ENCODE measurements at regions not wholly inside any gene's neighbourhood (a gene's known extent, or its start where the extent isn't known, plus 50 kb on each side); places are given as distances from the start of the nearest gene placed in this dataset.
"Not testable (repeated sequence)": the region's sequence is repeated elsewhere in the genome, so short reads cannot be mapped to it uniquely, and the experiment has no call there.

- DNase-seq = no peak
These were observed 176.1 kb upstream of the PHYHIPL start for GRCh38 chr10:59000162-59000825.

- no peak for DNase-seq
These were observed 174.4 kb upstream of the PHYHIPL start for GRCh38 chr10:59002011-59002410.

GRCh38 chr10:59003203-59003602 is 173.2 kb upstream of the PHYHIPL start:
- no peak for DNase-seq

- no peak for DNase-seq
These were observed 172.1 kb upstream of the PHYHIPL start for GRCh38 chr10:59004392-59004791.

DNA sequence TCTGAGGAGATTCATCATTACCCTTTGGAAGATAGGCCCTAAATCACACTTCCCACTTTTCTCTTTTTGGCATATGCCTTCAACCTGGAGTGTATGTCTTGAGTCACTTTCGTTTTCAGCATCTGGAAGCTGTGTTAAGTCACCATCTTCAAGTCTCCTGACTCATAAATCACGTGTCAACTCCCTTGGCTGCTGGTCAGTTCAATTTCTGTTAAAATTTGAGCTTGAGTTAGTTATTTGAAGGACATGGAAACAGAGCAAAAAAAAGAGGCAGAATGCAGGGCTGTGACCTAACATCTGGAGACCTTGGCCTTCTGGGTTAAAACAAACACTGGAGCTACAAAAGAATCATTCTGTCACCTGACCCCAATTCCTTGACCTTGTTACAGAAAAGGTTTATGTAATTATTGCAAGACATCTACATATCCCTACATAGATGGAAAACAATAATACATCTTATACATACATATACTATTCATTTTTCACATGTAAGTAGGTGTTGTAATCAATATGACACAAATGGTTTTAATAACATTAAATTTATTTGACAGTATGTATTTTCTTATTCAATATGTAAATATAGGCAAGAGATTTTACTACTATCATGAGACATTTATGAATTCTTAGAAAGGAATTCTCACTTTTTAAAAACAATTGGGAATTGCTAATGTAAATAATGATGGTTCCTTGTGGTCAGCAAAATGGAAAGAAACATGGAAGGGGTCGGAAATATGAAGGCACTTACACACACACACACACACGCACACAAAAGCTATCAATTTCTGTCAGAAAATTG is 169.7 kb upstream of the PHYHIPL start:
- DNase-seq = no peak

DNA sequence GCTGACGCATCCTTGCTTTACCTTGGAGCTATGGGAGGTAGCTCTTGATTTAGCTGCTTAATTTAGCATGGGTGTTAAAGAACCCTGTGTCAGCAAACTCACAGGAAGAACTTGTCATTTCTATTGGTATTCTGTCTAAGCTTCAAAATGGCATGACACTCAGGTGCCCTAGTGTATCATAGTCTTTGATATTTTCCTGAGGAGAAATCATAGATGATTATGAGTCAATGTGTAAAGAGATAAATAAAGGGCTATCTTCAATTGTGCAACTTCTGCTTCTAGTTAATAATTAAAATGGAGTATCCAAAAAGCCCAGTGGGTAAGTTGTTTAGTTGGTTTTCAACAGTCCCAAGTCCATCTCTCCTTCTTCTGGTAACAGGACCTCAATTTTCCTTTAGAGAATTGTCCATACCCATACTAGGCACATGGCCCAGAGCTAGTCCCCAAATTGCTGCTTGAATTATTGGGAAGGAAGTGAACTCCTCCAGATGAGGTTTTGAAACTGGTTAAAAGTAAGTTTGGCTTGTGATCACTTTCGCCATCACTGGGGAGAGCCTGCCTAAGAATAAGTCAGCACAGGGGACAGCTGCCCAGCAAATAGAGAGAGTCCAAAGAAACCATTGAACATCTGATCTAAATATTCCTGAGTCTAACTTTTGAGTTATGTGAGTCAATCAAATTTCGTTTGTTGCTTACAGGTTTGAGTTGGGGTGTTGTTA is 169.0 kb upstream of the PHYHIPL start:
- DNase-seq = no peak

GRCh38 chr10:59008452-59008851 is 168.0 kb upstream of the PHYHIPL start:
- DNase-seq = no peak

DNA sequence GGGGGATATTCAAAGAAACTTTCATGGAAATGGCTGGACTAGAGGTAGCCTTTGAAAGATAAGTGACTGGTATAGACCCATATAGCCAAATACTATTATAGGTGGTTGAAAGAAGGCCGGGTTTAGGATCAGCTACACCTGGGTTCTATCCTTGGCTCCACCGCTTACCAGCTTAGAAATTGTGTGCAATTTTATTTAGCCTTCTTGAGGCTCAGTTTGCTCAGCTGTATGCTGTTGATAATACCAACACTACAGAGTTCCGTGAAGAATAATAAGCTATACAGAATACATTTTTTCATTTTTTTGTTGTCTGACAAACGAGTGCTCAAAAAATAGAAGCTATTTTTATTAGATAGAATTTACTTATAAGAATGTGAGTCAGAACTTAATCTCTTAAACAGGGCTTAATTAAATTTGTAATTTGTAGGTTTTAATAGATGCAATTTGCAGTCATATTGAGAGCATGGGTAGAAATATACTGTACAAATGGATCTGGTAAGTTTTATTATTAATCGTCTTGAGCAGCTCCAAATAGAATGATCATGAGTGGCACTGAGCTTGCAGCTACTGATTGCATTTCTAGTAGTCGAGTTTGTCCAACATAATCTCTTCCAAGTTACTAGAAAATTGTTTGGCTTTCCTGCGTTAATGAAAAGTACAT is 164.3 kb upstream of the PHYHIPL start:
- no peak for DNase-seq

DNA sequence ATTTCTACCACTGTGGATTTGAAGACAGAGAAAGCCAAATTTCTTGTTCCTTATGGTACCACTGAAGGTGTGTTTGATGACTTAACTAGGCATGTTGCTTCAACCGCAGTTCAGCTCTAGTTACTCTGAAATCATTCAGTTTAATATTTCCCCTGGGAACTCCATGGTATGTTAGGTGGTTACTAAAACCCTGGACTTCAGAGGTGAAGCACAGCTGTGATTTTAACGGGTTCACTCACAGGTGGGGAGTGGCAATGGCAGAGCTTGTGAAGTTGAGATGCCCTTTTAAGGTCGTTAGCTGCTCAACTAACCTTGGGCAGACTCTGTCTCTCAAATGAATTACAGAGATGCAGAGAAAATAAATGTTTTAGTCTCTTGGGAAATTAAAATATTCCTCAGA is 163.6 kb upstream of the PHYHIPL start:
- no peak for DNase-seq

DNA sequence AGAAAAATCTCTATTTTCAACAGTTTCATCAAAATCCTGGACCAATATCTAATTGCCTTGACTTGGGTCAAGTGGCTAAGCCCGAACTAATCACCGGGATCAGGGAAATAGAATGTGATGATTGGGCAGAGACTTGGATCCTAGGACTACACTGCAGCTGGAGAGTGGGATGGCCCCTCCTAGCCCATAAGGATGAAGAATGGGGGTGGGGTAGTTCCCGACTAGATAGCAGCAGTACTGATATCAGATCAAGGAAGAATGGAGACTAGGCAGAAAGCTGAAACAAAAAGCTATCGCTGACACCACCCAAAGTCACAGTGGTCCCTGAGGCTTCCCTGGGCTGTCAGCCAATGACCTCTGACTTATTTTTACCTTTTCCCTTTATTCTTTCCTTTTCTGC is 160.4 kb upstream of the PHYHIPL start:
- DNase-seq = no peak

DNA sequence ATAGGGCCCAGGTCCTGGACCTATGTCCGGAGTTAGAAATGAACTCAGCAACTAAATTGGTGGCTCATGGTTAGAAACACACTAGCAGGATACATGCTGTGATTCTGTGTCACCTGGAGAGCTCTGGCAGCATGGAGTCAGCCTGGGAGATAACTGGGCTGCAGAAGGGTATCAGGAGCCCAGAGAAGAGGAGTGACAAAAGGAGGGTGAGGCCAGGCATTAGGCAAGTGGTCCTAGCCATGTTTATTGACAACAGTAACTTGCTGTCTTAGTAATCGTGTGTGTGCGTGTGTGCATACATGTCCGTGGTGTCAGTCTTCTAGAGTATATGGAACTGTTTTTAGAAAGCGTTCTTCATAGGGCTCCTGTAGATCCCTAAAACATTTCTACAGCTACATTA is 157.5 kb upstream of the PHYHIPL start:
- no peak for DNase-seq

DNA sequence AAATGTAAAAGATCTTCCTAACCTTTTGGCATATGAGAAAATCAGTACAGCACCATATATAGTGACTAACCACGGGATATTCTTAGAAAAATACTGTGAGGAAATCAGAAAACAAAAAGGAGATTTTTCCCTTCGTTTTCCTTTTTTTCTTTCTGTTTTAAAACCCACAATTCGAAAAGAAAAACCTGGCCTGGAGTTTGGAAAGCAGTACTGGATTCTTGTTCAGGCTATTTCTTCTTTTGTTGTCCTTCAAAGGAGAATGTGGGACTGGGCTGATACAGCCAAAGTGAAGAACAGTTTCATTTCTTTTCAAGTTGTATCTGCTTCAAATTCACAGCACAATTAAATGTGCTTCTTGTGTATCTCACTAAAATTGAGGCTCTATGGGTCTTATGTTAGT is 156.8 kb upstream of the PHYHIPL start:
- DNase-seq = no peak

DNA sequence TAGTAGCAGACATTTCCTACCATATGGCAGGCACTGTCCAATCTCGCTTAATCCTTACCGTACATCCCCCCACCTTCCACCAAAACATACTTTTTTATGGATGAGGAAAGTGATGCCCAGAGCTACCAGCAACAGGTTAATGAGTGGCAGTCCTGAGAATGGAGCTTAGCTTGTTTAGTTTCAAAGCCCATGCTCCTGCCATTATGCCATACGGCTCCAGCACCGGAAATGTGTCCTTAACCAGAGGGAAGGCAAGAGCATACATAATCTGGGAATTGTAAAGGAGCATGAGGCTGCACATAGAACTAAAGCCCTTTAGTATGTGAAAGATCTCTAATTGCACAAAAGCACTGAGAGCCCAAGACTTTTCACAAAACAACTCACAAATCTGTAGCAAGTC is 155.9 kb upstream of the PHYHIPL start:
- DNase-seq = no peak

GRCh38 chr10:59025981-59026765 is 150.3 kb upstream of the PHYHIPL start:
- no peak for DNase-seq

- no peak for DNase-seq
These were observed 148.3 kb upstream of the PHYHIPL start for GRCh38 chr10:59027975-59028655.

GRCh38 chr10:59033622-59034021 is 142.8 kb upstream of the PHYHIPL start:
- DNase-seq = no peak

- DNase-seq = no peak
These were observed 140.0 kb upstream of the PHYHIPL start for GRCh38 chr10:59036311-59037017.

DNA sequence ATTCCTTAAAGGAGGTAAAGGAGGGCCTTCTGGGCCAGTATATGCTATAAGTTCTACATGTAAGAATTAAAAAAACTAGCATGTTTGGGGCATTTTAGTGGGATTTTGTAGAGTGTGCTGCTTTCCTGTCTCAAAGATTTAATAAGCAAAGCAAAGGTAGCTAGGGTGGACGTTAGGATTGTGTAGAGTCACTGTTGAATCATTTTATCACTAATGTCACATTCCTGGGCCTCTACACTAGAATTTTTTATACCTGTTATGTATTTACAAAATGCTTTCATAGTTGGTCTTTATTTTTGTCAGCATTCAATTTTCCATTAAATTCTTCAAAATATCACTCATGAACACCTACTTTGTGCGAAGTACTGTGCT is 139.4 kb upstream of the PHYHIPL start:
- no peak for DNase-seq

GRCh38 chr10:59037506-59037905 is 138.9 kb upstream of the PHYHIPL start:
- no peak for DNase-seq

- not testable (repeated sequence) for DNase-seq
These were observed 133.1 kb upstream of the PHYHIPL start for GRCh38 chr10:59043358-59043757.

GRCh38 chr10:59047180-59047579 is 129.3 kb upstream of the PHYHIPL start:
- peak; percentile 0 for DNase-seq

Measured in NCI-H1417 treated with DMSO at 0.1 percent for 48 hours (cell line).